ENCODE measurements at regions not wholly inside any gene's neighbourhood (a gene's known extent, or its start where the extent isn't known, plus 50 kb on each side); places are given as distances from the start of the nearest gene placed in this dataset.

- no peaks in the 10 kb centered on the region for H3F3A ChIP-seq (ENCODE audit: low read depth)
- H3K36me3 ChIP-seq, result no peaks in the 10 kb centered on the region
- Mint-ChIP-seq H3K27ac (no peak overlapping the region), H3K4me1 (no peaks in the 10 kb centered on the region), H3K36me3 (no peaks in the 10 kb centered on the region), H3K4me3 (no peak overlapping the region), H3K27me3 (ENCODE audit: insufficient read depth, low read depth) (peaks cover 3% of the 10 kb centered on the region), H3K9me3 (no peaks in the 10 kb centered on the region)
- H3K9ac ChIP-seq, result no peak overlapping the region
- H2AFZ ChIP-seq (replicated peaks), result no peak overlapping the region
- H4K20me1 ChIP-seq (ENCODE audit: low read depth), result no peaks in the 10 kb centered on the region
- H3K4me2 ChIP-seq, result no peak overlapping the region
- no peak overlapping the region for H3K27ac ChIP-seq
- H3K79me2 ChIP-seq (ENCODE audit: low read depth), result no peaks in the 10 kb centered on the region
- no peaks in the 10 kb centered on the region for H3K9me3 ChIP-seq (ENCODE audit: low read depth)
- peaks cover 95% of the 10 kb centered on the region for H3K27me3 ChIP-seq
- DNase-seq (ENCODE audit: low spot score), result no peak
- TF ChIP-seq EZH2phosphoT487 (IDR thresholded peaks at IDR 0.05) (no peak), CTCF (IDR thresholded peaks at IDR 0.05) (no peak), EZH2 (IDR thresholded peaks at IDR 0.05) (no peak)
- H3K4me3 ChIP-seq, result no peak overlapping the region
- no peaks in the 10 kb centered on the region for H3K4me1 ChIP-seq
Measured at GRCh38 chr12:53849656-53850055, 89.0 kb upstream of the HOXC13 start.

- Mint-ChIP-seq H3K36me3 (no peaks in the 10 kb centered on the region), H3K9me3 (no peaks in the 10 kb centered on the region), H3K4me3 (no peak overlapping the region), H3K4me1 (no peaks in the 10 kb centered on the region), H3K27ac (no peak overlapping the region), H3K27me3 (ENCODE audit: insufficient read depth, low read depth) (peaks cover 5% of the 10 kb centered on the region)
- Histone ChIP-seq H2AFZ (replicated peaks) (no peak overlapping the region), H3F3A (ENCODE audit: low read depth) (no peaks in the 10 kb centered on the region), H3K4me1 (no peaks in the 10 kb centered on the region), H4K20me1 (ENCODE audit: low read depth) (no peaks in the 10 kb centered on the region), H3K9ac (no peak overlapping the region), H3K4me2 (no peak overlapping the region), H3K27me3 (peaks cover 97% of the 10 kb centered on the region), H3K79me2 (ENCODE audit: low read depth) (no peaks in the 10 kb centered on the region), H3K4me3 (no peak overlapping the region), H3K27ac (no peak overlapping the region), H3K9me3 (ENCODE audit: low read depth) (no peaks in the 10 kb centered on the region), H3K36me3 (no peaks in the 10 kb centered on the region)
- TF ChIP-seq EZH2 (IDR thresholded peaks at IDR 0.05) (no peak), EZH2phosphoT487 (IDR thresholded peaks at IDR 0.05) (no peak), CTCF (IDR thresholded peaks at IDR 0.05) (no peak)
- no peak for DNase-seq (ENCODE audit: low spot score)
Measured at GRCh38 chr12:53852061-53852460, 86.6 kb upstream of the HOXC13 start.

GRCh38 chr12:53852992-53853391 is 85.6 kb upstream of the HOXC13 start:
- no peaks in the 10 kb centered on the region for H3K79me2 ChIP-seq (ENCODE audit: low read depth)
- Mint-ChIP-seq H3K36me3 (no peaks in the 10 kb centered on the region), H3K27ac (no peak overlapping the region), H3K27me3 (ENCODE audit: insufficient read depth, low read depth) (peaks cover 5% of the 10 kb centered on the region), H3K4me1 (no peaks in the 10 kb centered on the region), H3K4me3 (no peak overlapping the region), H3K9me3 (no peaks in the 10 kb centered on the region)
- TF ChIP-seq CTCF (IDR thresholded peaks at IDR 0.05) (no peak), EZH2 (IDR thresholded peaks at IDR 0.05) (no peak), EZH2phosphoT487 (IDR thresholded peaks at IDR 0.05) (no peak)
- H4K20me1 ChIP-seq (ENCODE audit: low read depth), result no peaks in the 10 kb centered on the region
- H3K4me2 ChIP-seq, result no peak overlapping the region
- H3K36me3 ChIP-seq, result no peaks in the 10 kb centered on the region
- H3K4me1 ChIP-seq, result no peaks in the 10 kb centered on the region
- H3K9ac ChIP-seq, result no peak overlapping the region
- H3K9me3 ChIP-seq (ENCODE audit: low read depth), result no peaks in the 10 kb centered on the region
- H3F3A ChIP-seq (ENCODE audit: low read depth), result no peaks in the 10 kb centered on the region
- H2AFZ ChIP-seq (replicated peaks), result no peak overlapping the region
- no peak overlapping the region for H3K27ac ChIP-seq
- peaks cover 95% of the 10 kb centered on the region for H3K27me3 ChIP-seq
- DNase-seq (ENCODE audit: low spot score), result no peak
- H3K4me3 ChIP-seq, result no peak overlapping the region

All from neural progenitor cell (in vitro differentiated cells).